Activated CD4-positive, alpha-beta memory T cell treated with anti-CD3 and anti-CD28 coated beads for 36 hours (primary cell): ENCODE measurements at regions not wholly inside any gene's neighbourhood (a gene's known extent, or its start where the extent isn't known, plus 50 kb on each side); places are given as distances from the start of the nearest gene placed in this dataset.

Experiments used
- CTCF ChIA-PET: fragments of 350-600 bp; sonication (Branson Sonifier 250); formaldehyde crosslinking; loops from one replicate; lab custom pipeline; 2021; ENCODE audit warnings: antibody characterized with exemption, inconsistent platforms; lab: Charles Lee
- POLR2A ChIA-PET: fragments of 350-600 bp; sonication (Branson Sonifier 250); formaldehyde crosslinking; loops from one replicate; lab custom pipeline; 2021; ENCODE audit warnings: antibody characterized with exemption; lab: Charles Lee
- DNase-seq: peaks from one replicate; pipeline ENCODE4 v3.0.0-alpha.2; 2020
- H3K27ac Mint-ChIP-seq: one replicate; pipeline ENCODE4 v1.8.0; 2021; ENCODE audit warnings: mixed read lengths
- H3K27me3 Mint-ChIP-seq: one replicate; pipeline ENCODE4 v1.8.0; 2021; ENCODE audit warnings: mixed read lengths
- H3K36me3 Mint-ChIP-seq: one replicate; pipeline ENCODE4 v1.8.0; 2021; ENCODE audit warnings: mixed read lengths
- H3K4me1 Mint-ChIP-seq: one replicate; pipeline ENCODE4 v1.8.0; 2021; ENCODE audit warnings: low read depth, mixed read lengths
- H3K4me3 Mint-ChIP-seq: one replicate; pipeline ENCODE4 v1.8.0; 2021; ENCODE audit warnings: mild to moderate bottlenecking, mixed read lengths
- H3K9me3 Mint-ChIP-seq: one replicate; pipeline ENCODE4 v1.8.0; 2021; ENCODE audit warnings: mixed read lengths
- intact Hi-C: fragments of 100-400 bp; cut with micrococcal nuclease; formaldehyde crosslinking; loops from one replicate; pipeline ENCODE4 v1.15.1; 2023

DNA sequence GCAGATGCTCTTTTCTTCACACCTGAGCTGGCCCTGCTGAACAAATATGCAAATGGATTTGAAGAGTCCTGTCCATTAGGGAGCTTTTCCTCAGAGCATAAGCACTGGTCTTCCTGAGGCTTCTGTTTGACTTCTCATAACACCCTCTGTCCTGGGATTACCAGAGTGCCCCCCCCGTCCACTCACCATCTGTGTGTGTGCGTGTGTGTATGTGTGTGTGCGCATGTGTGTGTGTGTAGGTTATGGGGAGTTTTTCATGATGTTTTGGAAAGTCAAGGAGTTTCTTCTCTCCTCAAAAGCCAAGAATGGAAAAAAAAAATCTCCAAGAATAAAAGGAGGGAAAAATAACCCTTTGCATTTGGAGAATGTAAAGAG, 57.7 kb upstream of the COMTD1 start:
- Mint-ChIP-seq H3K36me3 (no peaks in the 10 kb centered on the region), H3K4me3 (no peak overlapping the region), H3K9me3 (peaks cover 5% of the 10 kb centered on the region), H3K27ac (no peak overlapping the region), H3K27me3 (peaks cover 7% of the 10 kb centered on the region), H3K4me1 (peaks cover 5% of the 10 kb centered on the region)
- CTCF ChIA-PET: no interaction called here
- POLR2A ChIA-PET: no interaction called here
- DNase-seq: no peak
- intact Hi-C loops: no loop called here

DNA sequence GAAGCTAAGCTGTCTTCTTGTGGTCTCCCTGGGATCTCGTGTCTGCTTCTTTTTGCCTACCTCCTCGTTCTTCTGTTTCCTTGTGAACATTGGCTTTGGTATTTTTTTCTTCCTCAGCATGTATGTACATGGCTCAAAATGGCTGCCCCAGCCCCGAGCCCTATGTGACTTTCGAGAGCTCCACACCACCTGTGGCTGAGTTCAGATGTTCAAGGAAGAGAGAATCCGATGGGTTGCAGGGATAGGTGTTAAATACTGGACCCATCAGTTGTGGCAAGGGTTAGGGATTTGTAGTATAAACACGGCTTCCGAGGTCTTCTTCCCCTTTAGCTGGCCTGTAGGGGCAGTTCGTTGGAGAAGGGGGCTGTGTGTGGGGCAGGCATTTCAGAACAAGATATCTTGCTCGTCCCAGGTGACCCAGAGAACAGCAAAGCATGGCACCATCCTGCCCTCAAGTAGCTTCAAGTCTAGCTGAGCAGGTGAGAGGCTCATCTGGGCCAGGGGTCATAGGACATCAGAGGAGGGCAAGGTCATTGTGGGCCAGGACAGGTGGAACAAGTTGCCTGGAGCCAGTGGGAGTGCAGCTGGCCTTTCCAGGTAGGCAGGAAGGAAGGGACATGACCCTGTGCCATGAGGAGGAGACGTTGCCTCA, 57.2 kb upstream of the COMTD1 start:
- H3K27ac Mint-ChIP-seq: no peak overlapping the region
- intact Hi-C loops: no loop called here
- no peak for DNase-seq
- no peaks in the 10 kb centered on the region for H3K36me3 Mint-ChIP-seq
- ChIA-PET CTCF (no interaction called here), POLR2A (no interaction called here)
- H3K4me3 Mint-ChIP-seq: no peak overlapping the region
- peaks cover 5% of the 10 kb centered on the region for H3K4me1 Mint-ChIP-seq
- H3K27me3 Mint-ChIP-seq: peaks cover 7% of the 10 kb centered on the region
- peaks cover 5% of the 10 kb centered on the region for H3K9me3 Mint-ChIP-seq

DNA sequence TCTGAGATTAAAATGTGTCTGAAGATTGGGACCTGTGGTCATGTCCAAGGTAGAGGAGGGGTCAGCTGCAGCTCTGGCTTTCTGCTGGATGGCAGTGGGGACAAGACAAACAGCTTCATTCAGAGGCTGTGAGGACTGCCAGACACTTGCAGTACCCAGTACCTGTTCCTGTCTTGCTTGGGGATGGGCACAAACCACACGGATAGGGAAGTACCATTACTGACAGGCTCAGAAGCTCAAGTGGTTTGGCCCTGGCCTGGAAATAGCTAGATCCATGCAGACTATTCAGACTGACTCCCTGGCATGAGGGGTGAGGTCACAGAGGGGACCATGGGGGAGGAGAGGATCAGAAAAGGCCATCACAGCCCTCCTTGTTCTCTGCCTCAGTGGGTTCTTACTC, 56.0 kb upstream of the COMTD1 start:
- intact Hi-C loops: no loop called here
- peaks cover 7% of the 10 kb centered on the region for H3K27me3 Mint-ChIP-seq

DNA sequence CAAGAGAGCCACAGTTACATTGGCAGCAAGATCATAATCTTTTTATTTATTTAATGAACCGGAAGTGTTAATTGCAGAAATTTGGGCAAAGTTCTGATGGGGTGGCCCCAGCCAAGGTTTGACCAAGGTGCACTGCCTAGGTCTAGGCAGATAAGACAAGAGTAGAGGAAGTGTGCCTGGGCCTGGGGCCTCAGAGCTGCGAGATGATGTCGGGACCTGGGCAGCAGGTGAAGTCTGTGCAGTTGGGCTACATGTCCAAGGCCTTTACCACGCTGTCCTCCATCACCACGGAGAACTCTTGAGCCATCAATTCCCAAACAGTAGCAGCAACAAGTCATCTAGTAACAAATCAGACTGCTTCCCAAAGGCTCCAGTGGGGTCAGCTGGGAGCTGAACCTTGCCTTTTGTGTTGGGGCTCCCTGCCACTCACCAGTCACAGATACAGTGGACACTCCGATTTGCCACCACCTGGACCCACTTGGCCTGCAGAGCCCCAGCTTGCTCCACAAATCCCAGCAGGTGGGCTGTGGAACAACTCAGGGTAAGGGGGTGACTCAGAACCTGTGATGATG, 52.5 kb upstream of the COMTD1 start:
- Mint-ChIP-seq H3K27me3 (peaks cover 16% of the 10 kb centered on the region), H3K4me3 (no peak overlapping the region), H3K36me3 (no peaks in the 10 kb centered on the region), H3K4me1 (no peaks in the 10 kb centered on the region), H3K27ac (no peak overlapping the region), H3K9me3 (peaks cover 5% of the 10 kb centered on the region)
- ChIA-PET POLR2A (no interaction called here), CTCF (no interaction called here)
- intact Hi-C loops: no loop called here
- no peak for DNase-seq

More for the DNA sequence above, 56.0 kb upstream of the COMTD1 start:
- Mint-ChIP-seq H3K9me3 (peaks cover 5% of the 10 kb centered on the region), H3K4me3 (no peak overlapping the region), H3K4me1 (peaks cover 5% of the 10 kb centered on the region), H3K27ac (no peak overlapping the region), H3K36me3 (no peaks in the 10 kb centered on the region)
- CTCF ChIA-PET: no interaction called here
- DNase-seq: no peak
- POLR2A ChIA-PET: no interaction called here

DNA sequence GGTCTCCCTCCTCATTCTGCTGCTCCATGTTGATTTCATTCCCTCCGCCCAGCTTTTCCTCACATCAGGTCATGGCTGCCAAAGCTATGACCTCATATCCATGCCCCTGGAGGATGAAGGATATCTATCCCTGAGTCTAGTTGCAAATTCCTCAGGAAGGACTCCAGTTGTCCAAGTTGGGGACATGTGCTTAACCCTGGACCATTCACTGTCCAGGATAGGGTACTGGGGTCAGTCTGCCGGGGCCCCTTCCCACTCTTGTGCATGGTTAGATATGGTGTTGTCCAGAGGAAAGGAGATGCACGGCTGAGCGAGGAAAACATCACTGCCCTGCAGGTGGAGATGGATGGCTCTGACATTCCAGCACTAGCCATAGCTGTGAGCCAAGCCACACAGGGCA, 51.9 kb upstream of the COMTD1 start:
- intact Hi-C loops: no loop called here
- H3K4me3 Mint-ChIP-seq: no peak overlapping the region
- H3K27me3 Mint-ChIP-seq: peaks cover 16% of the 10 kb centered on the region
- H3K36me3 Mint-ChIP-seq: no peaks in the 10 kb centered on the region
- CTCF ChIA-PET: no interaction called here
- DNase-seq: no peak
- H3K27ac Mint-ChIP-seq: no peak overlapping the region
- peaks cover 5% of the 10 kb centered on the region for H3K9me3 Mint-ChIP-seq
- H3K4me1 Mint-ChIP-seq: no peaks in the 10 kb centered on the region
- POLR2A ChIA-PET: no interaction called here

DNA sequence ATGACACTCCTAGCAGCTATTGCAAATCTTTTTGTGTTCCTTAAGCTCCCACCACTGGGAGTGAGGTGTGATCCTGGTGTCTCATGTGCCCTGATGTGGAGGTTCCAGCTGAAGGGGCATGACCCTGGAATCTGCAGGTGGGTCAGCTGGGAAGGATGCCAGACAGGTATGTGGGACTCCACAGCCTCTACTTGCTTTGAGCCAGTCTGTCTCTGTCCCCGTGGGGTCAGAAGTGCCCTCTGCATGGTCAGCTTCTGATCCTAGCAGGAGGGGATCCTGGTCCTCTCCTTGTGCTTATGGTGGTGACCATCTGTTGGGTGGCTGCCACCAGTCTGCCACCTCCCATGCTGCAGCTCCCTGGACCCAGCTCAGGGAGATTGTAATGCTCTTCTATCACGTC, 51.1 kb upstream of the COMTD1 start:
- no peak overlapping the region for H3K4me3 Mint-ChIP-seq
- no peaks in the 10 kb centered on the region for H3K36me3 Mint-ChIP-seq
- intact Hi-C loops: no loop called here
- peaks cover 5% of the 10 kb centered on the region for H3K9me3 Mint-ChIP-seq
- H3K27ac Mint-ChIP-seq: no peak overlapping the region
- no peak for DNase-seq
- no peaks in the 10 kb centered on the region for H3K4me1 Mint-ChIP-seq
- ChIA-PET CTCF (interaction anchor here (0.8 kb wide), 1 partner anchor 8 kb away, joined by 3 read pairs; no protein-coding TSS in a partner anchor), POLR2A (no interaction called here)
- peaks cover 19% of the 10 kb centered on the region for H3K27me3 Mint-ChIP-seq
